SIG-M5 treated with dmso at 0.1 percent for 504 hours (cell line): ENCODE measurements at regions not wholly inside any gene's neighbourhood (a gene's known extent, or its start where the extent isn't known, plus 50 kb on each side); places are given as distances from the start of the nearest gene placed in this dataset.

Source experiments
- DNase-seq: peaks from one replicate; lab custom pipeline; 2025; ENCODE audit not compliant: unreplicated experiment; lab: John Stamatoyannopoulos, UW

GRCh38 chr7:79590916-79591623, 137.6 kb upstream of the MAGI2 start:
- DNase-seq: no peak

DNA sequence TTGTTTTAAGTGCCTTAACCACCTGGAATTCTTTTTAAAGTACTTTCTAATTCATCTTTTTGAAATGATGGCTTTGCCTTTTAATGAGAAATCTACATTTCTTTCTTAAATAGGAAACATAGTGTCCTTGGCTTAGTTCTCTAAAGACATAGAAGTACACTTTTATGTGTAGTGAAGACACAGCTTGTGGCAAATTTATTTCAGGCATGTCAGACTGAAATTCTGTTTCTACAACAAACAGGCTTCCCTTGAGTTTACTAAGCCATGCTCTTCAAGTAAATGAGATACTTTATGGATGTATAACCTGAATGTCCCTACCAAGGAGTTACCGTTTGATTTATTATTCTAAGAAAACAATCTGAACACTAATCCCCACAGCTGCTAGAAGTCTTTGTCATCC, 136.9 kb upstream of the MAGI2 start:
- DNase-seq: no peak

DNA sequence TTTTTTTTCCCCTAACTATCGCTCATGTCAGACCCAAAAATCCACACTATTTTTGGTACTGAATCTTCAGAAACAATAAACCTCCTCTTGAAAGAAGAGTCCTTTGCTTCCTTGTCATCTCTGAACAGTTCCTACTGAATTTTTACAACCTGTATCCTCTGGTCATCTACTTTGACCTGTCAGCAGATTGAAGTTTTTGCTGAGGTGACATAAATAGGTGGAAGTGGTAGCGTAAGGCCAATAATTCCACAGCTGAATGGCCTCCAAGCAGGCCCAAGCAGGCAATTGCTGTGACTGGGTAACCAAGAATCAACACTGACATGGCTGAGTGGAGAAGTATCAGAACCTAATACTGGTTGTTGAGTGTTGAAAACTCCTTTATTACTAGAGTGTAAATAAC, 117.4 kb upstream of the MAGI2 start:
- no peak for DNase-seq

DNA sequence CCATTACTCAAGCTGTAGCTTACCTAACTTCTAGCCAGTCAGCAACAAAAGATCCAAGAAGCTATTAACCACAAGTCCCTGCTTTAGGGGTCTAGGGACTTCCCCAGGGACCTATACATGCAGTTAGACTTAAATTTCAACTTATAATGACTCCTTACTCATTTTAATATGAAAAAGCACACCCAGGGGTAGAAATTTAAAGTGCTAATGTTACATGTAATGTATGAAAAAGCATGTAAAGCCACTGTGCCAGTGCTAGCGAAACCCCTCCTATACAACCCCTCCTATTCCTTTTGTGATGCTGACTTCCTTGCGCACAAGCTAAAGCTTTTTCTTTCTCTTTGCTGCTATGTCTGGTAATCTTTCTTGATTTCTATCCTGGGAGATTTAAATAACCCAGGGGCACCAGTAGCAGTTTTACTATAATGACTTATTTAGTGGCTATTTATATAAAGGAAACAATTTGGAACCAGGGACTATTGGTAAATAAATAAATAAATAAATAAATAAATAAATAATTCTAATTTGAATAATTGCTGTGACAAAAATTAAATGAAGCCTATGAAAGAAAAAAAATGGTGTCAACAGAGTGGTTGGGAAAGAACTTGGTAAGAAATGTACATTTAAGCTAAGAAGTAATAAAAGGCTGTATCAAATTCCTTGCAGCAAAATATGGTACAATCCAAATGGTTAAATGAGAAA, 110.5 kb upstream of the MAGI2 start:
- no peak for DNase-seq

DNA sequence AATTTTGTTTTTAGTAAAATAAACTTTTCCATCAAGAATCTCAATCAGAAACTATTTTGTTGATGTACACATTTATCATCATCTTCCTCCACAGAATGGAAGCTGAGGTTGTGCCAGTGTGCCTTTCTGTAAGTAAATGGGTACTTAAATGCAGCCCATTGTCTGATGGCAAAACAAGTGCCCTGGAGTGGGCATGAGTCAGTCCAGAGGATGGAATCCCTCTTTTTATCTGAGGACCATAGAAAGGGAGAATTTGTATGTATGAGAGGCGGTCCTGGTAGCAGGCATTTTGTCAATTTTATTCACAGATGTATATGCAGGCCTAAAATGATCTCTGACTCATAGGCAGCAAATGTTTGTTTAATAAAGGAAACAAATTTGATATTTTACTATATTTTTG, 102.1 kb upstream of the MAGI2 start:
- DNase-seq: no peak

- DNase-seq: no peak
Measured at GRCh38 chr7:79553811-79554555, 100.5 kb upstream of the MAGI2 start.

DNA sequence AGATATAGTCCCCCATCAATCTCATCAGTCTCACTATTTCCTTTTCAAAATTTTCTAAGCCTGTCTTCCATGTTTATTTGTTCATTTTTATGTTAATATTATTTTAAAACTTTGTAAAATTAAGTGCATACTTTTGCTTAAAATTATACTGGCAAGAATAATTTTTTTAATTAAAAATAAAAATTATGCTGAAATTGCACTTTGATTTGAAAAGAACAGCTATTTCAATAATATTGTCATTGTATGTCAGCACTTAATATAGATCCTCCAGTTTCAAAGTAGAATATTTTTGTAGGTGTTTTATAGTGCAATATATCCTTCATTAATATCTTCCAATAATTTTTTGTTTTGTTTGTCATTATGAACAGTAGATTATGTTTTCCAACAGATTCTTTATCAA, 99.0 kb upstream of the MAGI2 start:
- no peak for DNase-seq

DNA sequence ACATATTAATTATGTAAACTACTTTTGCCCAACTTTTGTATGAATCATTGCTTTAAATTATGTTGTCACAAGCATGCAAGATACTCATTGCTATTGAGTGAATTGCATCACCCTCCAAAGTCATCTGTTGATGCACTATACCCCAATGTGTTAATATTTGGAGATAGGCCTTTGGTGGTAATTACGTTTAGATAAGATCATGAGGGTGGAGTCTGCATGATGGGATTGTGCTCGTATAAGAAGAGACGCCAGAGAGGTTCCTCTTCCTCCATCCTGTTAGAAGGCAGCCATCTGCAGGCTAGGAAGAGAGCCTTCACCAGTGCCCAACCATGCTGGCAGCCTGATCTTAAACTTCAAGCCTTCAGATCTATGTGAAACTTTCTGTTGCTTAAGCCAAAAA, 95.3 kb upstream of the MAGI2 start:
- DNase-seq: no peak

DNA sequence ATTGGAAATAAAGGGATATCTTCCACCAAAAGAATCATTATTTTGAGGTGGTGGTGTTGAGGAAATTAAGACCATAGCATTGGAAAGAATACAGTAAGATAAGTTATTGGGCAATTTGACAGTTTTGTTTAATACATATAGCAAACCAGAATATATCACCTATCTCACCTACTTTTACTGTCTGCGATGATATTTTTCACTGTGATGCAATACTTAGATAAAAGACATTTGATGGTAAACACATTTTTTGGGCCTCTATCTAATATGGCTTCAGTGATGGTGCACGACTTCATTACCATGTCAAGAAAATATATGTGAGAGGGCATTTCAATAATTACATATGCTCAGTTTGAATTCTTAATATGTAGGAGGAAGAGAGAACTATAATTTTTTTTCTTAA, 93.7 kb upstream of the MAGI2 start:
- DNase-seq: no peak

DNA sequence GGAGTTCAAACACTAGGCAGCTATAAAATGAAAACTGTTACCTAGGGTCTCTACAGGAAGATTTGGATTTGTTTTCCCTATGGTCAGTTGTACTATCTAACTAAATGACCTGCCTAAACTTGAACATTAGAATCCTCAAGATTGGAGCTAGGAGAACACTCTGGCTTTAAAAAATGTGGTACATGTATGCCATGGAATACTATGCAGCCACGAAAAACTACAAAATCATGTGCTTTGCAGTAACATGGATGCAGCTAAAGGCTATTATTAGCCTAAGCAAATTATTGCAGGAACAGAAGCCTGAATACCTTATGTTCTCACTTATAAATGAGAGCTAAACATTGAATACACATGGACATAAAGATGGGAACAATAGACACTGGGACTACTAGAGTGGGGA, 87.1 kb upstream of the MAGI2 start:
- DNase-seq: no peak

DNA sequence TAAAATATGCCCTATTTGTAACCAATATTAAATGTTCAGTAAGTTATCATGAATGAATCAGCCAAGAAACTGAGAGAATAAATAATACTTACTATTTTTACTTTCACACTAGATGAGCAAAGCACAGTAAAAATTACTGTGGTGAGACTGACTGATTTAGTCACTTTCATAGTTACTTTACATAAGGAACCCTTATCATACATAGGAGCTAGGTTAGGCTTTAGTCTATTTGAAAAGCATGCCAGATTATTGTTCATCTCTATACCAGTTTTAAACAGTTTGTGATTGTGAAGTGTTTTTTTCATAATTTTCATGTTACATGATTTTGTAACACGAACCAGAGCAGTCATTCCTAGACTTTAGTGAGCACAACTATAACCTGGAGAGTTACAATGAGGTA, 80.7 kb upstream of the MAGI2 start:
- no peak for DNase-seq

GRCh38 chr7:79531905-79532664, 78.6 kb upstream of the MAGI2 start:
- no peak for DNase-seq

GRCh38 chr7:79531116-79531515, 77.6 kb upstream of the MAGI2 start:
- DNase-seq: no peak

DNA sequence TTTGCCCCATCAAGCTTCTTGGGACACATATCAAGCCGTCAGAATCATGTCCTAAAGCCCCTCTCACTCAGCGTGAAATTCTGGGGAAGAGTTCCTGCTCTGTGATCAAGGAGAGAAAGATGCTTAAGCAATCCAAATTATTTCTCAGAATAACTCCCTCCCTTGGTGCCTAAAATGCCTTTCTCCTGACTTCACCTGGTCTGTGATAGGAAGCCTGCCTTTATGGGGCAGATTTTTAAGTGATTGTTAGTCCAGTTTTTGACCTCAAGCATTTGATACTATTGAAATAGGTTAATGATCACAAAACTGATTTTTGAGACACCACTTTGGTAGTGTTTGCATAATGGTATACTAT, 76.4 kb upstream of the MAGI2 start:
- no peak for DNase-seq

DNA sequence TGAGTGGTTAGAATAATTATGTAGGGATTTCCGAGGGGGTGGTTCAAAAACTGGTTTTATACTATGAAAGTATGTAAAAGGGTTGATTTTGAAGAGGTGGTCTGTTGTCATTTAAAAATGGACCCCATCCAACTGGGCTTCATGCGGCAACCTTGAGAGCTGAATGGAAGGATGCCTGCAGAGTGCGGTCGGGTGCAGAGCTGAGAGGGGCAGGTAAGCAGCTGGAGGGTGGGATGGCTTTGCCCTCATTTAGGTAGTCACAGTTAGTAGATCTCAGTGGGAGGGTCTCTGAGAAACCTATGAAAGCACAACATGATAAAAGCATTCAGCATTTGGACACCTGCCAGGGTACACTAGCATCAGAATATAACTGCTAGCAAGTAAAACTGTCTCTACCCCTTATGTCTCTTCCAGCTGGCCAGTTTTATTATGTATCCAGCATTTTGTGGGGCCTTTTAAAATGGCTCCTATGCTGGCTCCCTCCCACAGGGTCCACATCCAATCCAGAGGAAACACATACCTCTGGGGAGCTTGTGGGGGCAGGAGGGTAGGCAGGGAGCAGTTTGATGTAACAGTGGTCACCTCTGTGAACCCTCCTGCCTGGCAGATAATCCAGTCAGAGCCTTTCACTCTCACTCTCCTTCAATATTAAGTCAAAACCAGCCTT, 75.9 kb upstream of the MAGI2 start:
- DNase-seq: no peak

- no peak for DNase-seq
Measured at GRCh38 chr7:79528421-79528820, 75.0 kb upstream of the MAGI2 start.

- no peak for DNase-seq
Measured at GRCh38 chr7:79524048-79524447, 70.6 kb upstream of the MAGI2 start.

- DNase-seq: no peak
Measured at GRCh38 chr7:79523436-79523835, 70.0 kb upstream of the MAGI2 start.

GRCh38 chr7:79520543-79520942, 67.1 kb upstream of the MAGI2 start:
- DNase-seq: no peak

GRCh38 chr7:79515358-79515757, 61.9 kb upstream of the MAGI2 start:
- DNase-seq: no peak

- DNase-seq: no peak
Measured at GRCh38 chr7:79513261-79513660, 59.8 kb upstream of the MAGI2 start.
